IMR-90 (cell line): ENCODE measurements at regions not wholly inside any gene's neighbourhood (a gene's known extent, or its start where the extent isn't known, plus 50 kb on each side); places are given as distances from the start of the nearest gene placed in this dataset.

Source experiments
- ATAC-seq: fragments of 200-7000 bp; cut with Tn5 transposase; 2 replicates; pipeline ENCODE4 v1.9.1; 2020; ENCODE audit warnings: low read depth, mild to moderate bottlenecking, moderate library complexity
- BruUV-seq: library from RNA; stranded (reverse); fragments of 400-500 nt; replicated peaks from 2 replicates; lab custom pipeline; 2021; lab: Mats Ljungman, UMichigan
- CTCF ChIA-PET: fragments of 300-600 bp; formaldehyde crosslinking; extraction: SDS; loops from one replicate; lab custom pipeline; 2021; ENCODE audit warnings: antibody characterized with exemption; lab: Yijun Ruan, JAX
- POLR2A ChIA-PET: fragments of 300-600 bp; sonication (Branson Sonifier 250); formaldehyde crosslinking; loops from one replicate; lab custom pipeline; 2022; ENCODE audit warnings: antibody characterized with exemption; ENCODE audit not compliant: unreplicated experiment; lab: Charles Lee
- DNase-seq: peaks from one replicate; pipeline ENCODE4 v3.0.0; 2013
- H2AFZ ChIP-seq: replicated peaks from 2 replicates; pipeline ENCODE3; 2013; ENCODE audit warnings: low read length, mild to moderate bottlenecking; ENCODE audit not compliant: poor library complexity
- H2AK5ac ChIP-seq: 2 replicates; pipeline ENCODE4 v1.6.1; 2013; ENCODE audit warnings: low read depth, low read length, inconsistent platforms
- H2AK9ac ChIP-seq: replicated peaks from 2 replicates; pipeline ENCODE3; 2013; ENCODE audit warnings: mild to moderate bottlenecking, low read depth, low read length, moderate library complexity; ENCODE audit not compliant: poor library complexity
- H2BK120ac ChIP-seq: 2 replicates; pipeline ENCODE4 v1.6.1; 2013; ENCODE audit warnings: low read depth, low read length, inconsistent platforms
- H2BK15ac ChIP-seq: 3 replicates; pipeline ENCODE4 v1.6.1; 2013; ENCODE audit warnings: low read depth, low read length, inconsistent platforms
- H2BK20ac ChIP-seq: 2 replicates; pipeline ENCODE4 v1.6.1; 2013; ENCODE audit warnings: low read depth, mild to moderate bottlenecking, inconsistent platforms, low read length, moderate library complexity
- H2BK5ac ChIP-seq: 2 replicates; pipeline ENCODE4 v1.6.1; 2013; ENCODE audit warnings: mild to moderate bottlenecking, low read depth, low read length, inconsistent platforms; ENCODE audit not compliant: poor library complexity, severe bottlenecking
- H3K14ac ChIP-seq: replicated peaks from 2 replicates; pipeline ENCODE4 v1.6.1; 2013; ENCODE audit warnings: low read depth, low read length, inconsistent platforms
- H3K18ac ChIP-seq: 2 replicates; pipeline ENCODE4 v1.6.1; 2013; ENCODE audit warnings: low read depth, low read length, control low read depth
- H3K23ac ChIP-seq: 2 replicates; pipeline ENCODE4 v1.6.1; 2013; ENCODE audit warnings: low read depth, low read length, inconsistent platforms
- H3K27ac ChIP-seq: 2 replicates; pipeline ENCODE4 v1.5.1; 2013; ENCODE audit warnings: mild to moderate bottlenecking, control low read depth, low read length; ENCODE audit not compliant: insufficient read depth
- H3K27me3 ChIP-seq: 2 replicates; pipeline ENCODE4 v1.6.1; 2013; ENCODE audit warnings: low read length; ENCODE audit not compliant: control insufficient read depth, insufficient read depth
- H3K36me3 ChIP-seq: 2 replicates; pipeline ENCODE4 v1.6.1; 2013; ENCODE audit warnings: low read length, mixed read lengths; ENCODE audit not compliant: control insufficient read depth, insufficient read depth
- H3K4ac ChIP-seq: 2 replicates; pipeline ENCODE4 v1.6.1; 2013; ENCODE audit warnings: low read depth, low read length, inconsistent platforms
- H3K4me1 ChIP-seq: 2 replicates; pipeline ENCODE4 v1.6.1; 2013; ENCODE audit warnings: low read length, mixed read lengths; ENCODE audit not compliant: control insufficient read depth, insufficient read depth
- H3K4me2 ChIP-seq: 2 replicates; pipeline ENCODE4 v1.6.1; 2013; ENCODE audit warnings: low read depth, mild to moderate bottlenecking, control low read depth, low read length, moderate library complexity
- H3K4me3 ChIP-seq: 2 replicates; pipeline ENCODE4 v1.5.1; 2013; ENCODE audit warnings: low read depth, mild to moderate bottlenecking, control low read depth, low read length, moderate library complexity; ENCODE audit not compliant: insufficient read depth
- H3K56ac ChIP-seq: 2 replicates; pipeline ENCODE4 v1.6.1; 2013; ENCODE audit warnings: low read length, inconsistent platforms; ENCODE audit not compliant: insufficient read depth; ENCODE audit errors: extremely low read depth
- H3K79me1 ChIP-seq, 2 experiments: 2 replicates each; pipeline ENCODE4 v1.6.1; 2013; ENCODE audit warnings: low read length in 2 of 2, inconsistent platforms in 1 of 2, low read depth in 1 of 2
- H3K9ac ChIP-seq: 2 replicates; pipeline ENCODE4 v1.6.1; 2013; ENCODE audit warnings: low read depth, low read length, control low read depth
- H3K9me1 ChIP-seq: 2 replicates; pipeline ENCODE4 v1.6.1; 2013; ENCODE audit warnings: low read length, inconsistent platforms; ENCODE audit not compliant: insufficient read depth
- H3K9me3 ChIP-seq: 2 replicates; pipeline ENCODE4 v1.6.1; 2013; ENCODE audit warnings: low read length; ENCODE audit not compliant: control insufficient read depth, insufficient read depth
- H4K20me1 ChIP-seq: 2 replicates; pipeline ENCODE4 v1.6.1; 2013; ENCODE audit warnings: low read length, inconsistent platforms; ENCODE audit not compliant: insufficient read depth
- H4K5ac ChIP-seq: 2 replicates; pipeline ENCODE4 v1.6.1; 2013; ENCODE audit warnings: mild to moderate bottlenecking, low read depth, low read length, control low read depth
- H4K8ac ChIP-seq, 2 experiments: 2 replicates each; pipeline ENCODE4 v1.6.1; 2013; ENCODE audit warnings: low read depth in 2 of 2, low read length in 2 of 2, control low read depth in 1 of 2, inconsistent platforms in 1 of 2
- H4K91ac ChIP-seq: 2 replicates; pipeline ENCODE4 v1.6.1; 2013; ENCODE audit warnings: low read depth, low read length, inconsistent platforms; ENCODE audit not compliant: insufficient read depth
- BHLHE40 ChIP-seq: fragments of 150-350 bp; IDR thresholded peaks from 2 replicates; pipeline ENCODE4 v1.6.1; 2016; ENCODE audit warnings: mild to moderate bottlenecking, low read depth, low read length
- CEBPB ChIP-seq: IDR thresholded peaks from 2 replicates; pipeline ENCODE4 v1.6.1; 2012; ENCODE audit warnings: low read depth, low read length, improper control_type of control experiment
- CHD1 ChIP-seq: IDR thresholded peaks from 2 replicates; pipeline ENCODE4 v1.6.1; 2012; ENCODE audit warnings: low read depth, low read length, improper control_type of control experiment
- CTCF ChIP-seq: conservative IDR thresholded peaks from 2 replicates; pipeline ENCODE4 v1.5.1; 2012; ENCODE audit warnings: mild to moderate bottlenecking, low read depth, low read length, improper control_type of control experiment
- ELK1 ChIP-seq: fragments of 150-350 bp; IDR thresholded peaks from 2 replicates; pipeline ENCODE4 v1.6.1; 2016; ENCODE audit warnings: low read depth, mild to moderate bottlenecking, low read length, moderate library complexity, borderline replicate concordance
- FOS ChIP-seq: fragments of 150-350 bp; IDR thresholded peaks from 2 replicates; pipeline ENCODE4 v1.6.1; 2016; ENCODE audit warnings: low read depth, low read length
- MAFK ChIP-seq: IDR thresholded peaks from 2 replicates; pipeline ENCODE4 v1.6.1; 2012; ENCODE audit warnings: low read depth, low read length, improper control_type of control experiment
- MAZ ChIP-seq: IDR thresholded peaks from 2 replicates; pipeline ENCODE4 v1.6.1; 2012; ENCODE audit warnings: low read depth, mild to moderate bottlenecking, low read length, improper control_type of control experiment, moderate library complexity, borderline replicate concordance
- MXI1 ChIP-seq: IDR thresholded peaks from 2 replicates; pipeline ENCODE4 v1.6.1; 2012; ENCODE audit warnings: low read depth, mild to moderate bottlenecking, low read length, moderate library complexity, borderline replicate concordance
- NFE2L2 ChIP-seq: fragments of 150-350 bp; IDR thresholded peaks from 2 replicates; pipeline ENCODE4 v1.6.1; 2016; ENCODE audit warnings: low read depth, mild to moderate bottlenecking, low read length
- POLR2A ChIP-seq: IDR thresholded peaks from 2 replicates; pipeline ENCODE4 v1.6.1; 2012; ENCODE audit warnings: mild to moderate bottlenecking, low read depth, low read length
- RAD21 ChIP-seq: IDR thresholded peaks from 2 replicates; pipeline ENCODE4 v1.6.1; 2012; ENCODE audit warnings: low read length, improper control_type of control experiment
- RCOR1 ChIP-seq: IDR thresholded peaks from 2 replicates; pipeline ENCODE4 v1.6.1; 2012; ENCODE audit warnings: mild to moderate bottlenecking, low read length, improper control_type of control experiment; ENCODE audit not compliant: insufficient replicate concordance
- RFX5 ChIP-seq: IDR thresholded peaks from 2 replicates; pipeline ENCODE4 v1.8.0; 2012; ENCODE audit warnings: low read depth, mild to moderate bottlenecking, low read length, moderate library complexity
- SMC3 ChIP-seq: fragments of 150-350 bp; IDR thresholded peaks from 2 replicates; pipeline ENCODE4 v1.6.1; 2016; ENCODE audit warnings: low read depth, mild to moderate bottlenecking, antibody characterized with exemption, low read length, moderate library complexity
- USF2 ChIP-seq: fragments of 150-350 bp; IDR thresholded peaks from 2 replicates; pipeline ENCODE4 v1.6.1; 2017; ENCODE audit warnings: mild to moderate bottlenecking, antibody characterized with exemption, low read length, low read depth
- WGBS, 2 experiments: methylation state at CpG; one replicate each; pipeline versions ENCODE4 v1.1.5 to v1.1.7; 2013; ENCODE audit warnings: missing lambda C conversion rate in 2 of 2; ENCODE audit not compliant: insufficient read length in 1 of 2; ENCODE audit errors: extremely low coverage in 2 of 2; 5-methylcytosine and 5-hydroxymethylcytosine counted together
- dilution Hi-C: fragments of 300-500 bp; cut with HindIII; formaldehyde crosslinking; loops from one replicate; pipeline ENCODE4 v1.14.3; 2018; ENCODE audit warnings: low sequenced_read_pairs; ENCODE audit not compliant: unreplicated experiment
- in situ Hi-C: fragments of 300-500 bp; cut with MboI; formaldehyde crosslinking; loops from 3 replicates; pipeline ENCODE4 v1.14.3; 2019; ENCODE audit warnings: low sequenced_read_pairs, inconsistent platforms, mixed read lengths
- intact Hi-C: fragments of 100-400 bp; cut with micrococcal nuclease; formaldehyde crosslinking; loops from 2 replicates; pipeline ENCODE4 v1.10.0; 2022

- ChIA-PET CTCF (no interaction called here), POLR2A (no interaction called here)
- Histone ChIP-seq H4K91ac (no peak overlapping the region), H3K18ac (no peak overlapping the region), H3K23ac (no peak overlapping the region), H2AK5ac (no peak overlapping the region), H2BK20ac (no peak overlapping the region), H2BK15ac (no peak overlapping the region), H3K27me3 (no peaks in the 10 kb centered on the region), H4K8ac (no peak overlapping the region), H3K79me1 (no peaks in the 10 kb centered on the region), H4K20me1 (no peaks in the 10 kb centered on the region), H3K9ac (no peak overlapping the region), H3K9me1 (no peaks in the 10 kb centered on the region), H2AFZ (no peak overlapping the region), H3K27ac (no peak overlapping the region), H3K9me3 (no peaks in the 10 kb centered on the region), H2BK120ac (no peak overlapping the region), H4K5ac (no peak overlapping the region), H3K4ac (no peak overlapping the region), H2AK9ac (no peak overlapping the region), H3K4me3 (no peak overlapping the region), H3K4me2 (no peak overlapping the region), H3K4me1 (no peaks in the 10 kb centered on the region), H2BK5ac (no peak overlapping the region), H3K14ac (no peak overlapping the region), H3K36me3 (no peaks in the 10 kb centered on the region), H3K56ac (no peak overlapping the region)
- no CpG with 5 or more reads among the region's 5 CpGs for WGBS, 2 experiments
- intact Hi-C loops: no loop called here
- in situ Hi-C loops: no loop called here
- DNase-seq: no peak
- dilution Hi-C loops: no loop called here
- TF ChIP-seq CEBPB (no peak), MAFK (no peak), FOS (no peak), BHLHE40 (no peak), RAD21 (no peak), POLR2A (no peak), CHD1 (no peak), MAZ (no peak), MXI1 (no peak), RFX5 (no peak), SMC3 (no peak), NFE2L2 (no peak), ELK1 (no peak), USF2 (no peak), CTCF (no peak), RCOR1 (no peak)
- ATAC-seq: no peak
- no TSS peak for BruUV-seq
Observed at GRCh38 chr3:157738441-157738840, 235.2 kb upstream of the VEPH1 start.
